Coronary artery (tissue), 2 donors: ENCODE measurements at regions not wholly inside any gene's neighbourhood (a gene's known extent, or its start where the extent isn't known, plus 50 kb on each side); places are given as distances from the start of the nearest gene placed in this dataset.

Experiments
- DNase-seq: peaks from one replicate; pipeline ENCODE4 v3.0.0-alpha.2; 2017; ENCODE audit warnings: low spot score
- H3K27ac ChIP-seq, 2 donors: fragments of 200-600 bp; sonication (generic); one replicate each; pipeline ENCODE4 v1.5.1; 2016 to 2019
- H3K4me3 ChIP-seq: fragments of 200-600 bp; sonication (generic); 2 replicates; pipeline ENCODE4 v1.5.1; 2016; ENCODE audit warnings: mild to moderate bottlenecking, moderate library complexity
- TF ChIP-seq, protein P1 (sequence below): fragments of 200-600 bp; sonication (generic); IDR thresholded peaks from one replicate; pipeline ENCODE4 v1.5.1; 2019; ENCODE audit warnings: antibody characterized with exemption

DNA sequence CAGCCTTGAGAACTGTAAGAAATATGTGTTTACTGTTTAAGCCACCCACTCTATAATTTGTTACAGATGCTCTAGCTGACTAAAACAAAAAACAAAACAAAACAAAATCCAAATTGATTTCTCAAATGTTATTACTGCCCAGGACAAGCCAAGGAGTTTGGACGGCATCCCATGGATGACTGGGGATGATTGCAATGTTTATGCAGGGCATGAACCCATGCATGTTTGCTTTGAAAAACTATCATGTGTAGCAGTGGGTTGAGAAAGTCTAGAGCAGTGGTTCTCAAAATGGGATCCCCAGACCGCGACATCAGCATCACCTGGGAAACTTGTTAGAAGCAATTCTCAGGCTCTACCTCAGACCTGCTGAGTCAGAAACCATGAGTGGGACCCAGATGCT is 223.2 kb upstream of the PSMD7 start:
- no peak for DNase-seq

GRCh38 chr16:74071996-74072535 is 224.5 kb upstream of the PSMD7 start:
- no peak overlapping the region for H3K4me3 ChIP-seq
- DNase-seq, result no peak
- no peak overlapping the region for H3K27ac ChIP-seq
- TF ChIP-seq, protein P1, sequence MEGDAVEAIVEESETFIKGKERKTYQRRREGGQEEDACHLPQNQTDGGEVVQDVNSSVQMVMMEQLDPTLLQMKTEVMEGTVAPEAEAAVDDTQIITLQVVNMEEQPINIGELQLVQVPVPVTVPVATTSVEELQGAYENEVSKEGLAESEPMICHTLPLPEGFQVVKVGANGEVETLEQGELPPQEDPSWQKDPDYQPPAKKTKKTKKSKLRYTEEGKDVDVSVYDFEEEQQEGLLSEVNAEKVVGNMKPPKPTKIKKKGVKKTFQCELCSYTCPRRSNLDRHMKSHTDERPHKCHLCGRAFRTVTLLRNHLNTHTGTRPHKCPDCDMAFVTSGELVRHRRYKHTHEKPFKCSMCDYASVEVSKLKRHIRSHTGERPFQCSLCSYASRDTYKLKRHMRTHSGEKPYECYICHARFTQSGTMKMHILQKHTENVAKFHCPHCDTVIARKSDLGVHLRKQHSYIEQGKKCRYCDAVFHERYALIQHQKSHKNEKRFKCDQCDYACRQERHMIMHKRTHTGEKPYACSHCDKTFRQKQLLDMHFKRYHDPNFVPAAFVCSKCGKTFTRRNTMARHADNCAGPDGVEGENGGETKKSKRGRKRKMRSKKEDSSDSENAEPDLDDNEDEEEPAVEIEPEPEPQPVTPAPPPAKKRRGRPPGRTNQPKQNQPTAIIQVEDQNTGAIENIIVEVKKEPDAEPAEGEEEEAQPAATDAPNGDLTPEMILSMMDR, result no peak

More for the DNA sequence above, 223.2 kb upstream of the PSMD7 start:
- TF ChIP-seq, protein P1, result no peak
- Histone ChIP-seq H3K4me3 (no peak overlapping the region), H3K27ac (no peak overlapping the region)

GRCh38 chr16:74070237-74070636 is 226.4 kb upstream of the PSMD7 start:
- no peak overlapping the region for H3K27ac ChIP-seq
- TF ChIP-seq, protein P1, result no peak
- H3K4me3 ChIP-seq, result no peak overlapping the region
- DNase-seq, result no peak

- TF ChIP-seq, protein P1, result no peak
- Histone ChIP-seq H3K4me3 (no peak overlapping the region), H3K27ac (no peak overlapping the region)
- DNase-seq, result no peak
Observed at GRCh38 chr16:74064120-74064735, 232.4 kb upstream of the PSMD7 start.

GRCh38 chr16:74053826-74054225 is 242.8 kb upstream of the PSMD7 start:
- no peak for DNase-seq
- H3K27ac ChIP-seq, result no peak overlapping the region
- H3K4me3 ChIP-seq, result no peak overlapping the region
- TF ChIP-seq, protein P1, result no peak

DNA sequence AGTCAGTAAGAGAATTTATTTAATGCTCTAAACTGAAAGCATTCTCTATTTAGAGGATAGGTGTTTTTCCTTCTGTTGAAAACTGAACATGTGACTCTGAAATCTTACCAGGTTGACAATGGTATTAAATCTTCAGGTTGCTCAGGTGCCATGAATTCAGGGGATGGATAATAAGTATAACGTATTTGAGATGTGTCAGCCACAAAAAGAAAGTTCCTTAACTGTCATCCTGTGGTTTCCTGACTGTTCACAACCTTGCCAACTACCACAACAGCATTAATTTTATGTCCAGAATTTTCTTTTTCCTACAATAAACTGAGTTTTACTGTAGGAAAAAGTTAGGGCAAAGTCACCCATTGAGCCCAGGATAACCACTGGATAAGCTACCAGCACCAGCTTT is 243.3 kb upstream of the PSMD7 start:
- Histone ChIP-seq H3K4me3 (no peak overlapping the region), H3K27ac (no peak overlapping the region)
- no peak for DNase-seq
- TF ChIP-seq, protein P1, result no peak

DNA sequence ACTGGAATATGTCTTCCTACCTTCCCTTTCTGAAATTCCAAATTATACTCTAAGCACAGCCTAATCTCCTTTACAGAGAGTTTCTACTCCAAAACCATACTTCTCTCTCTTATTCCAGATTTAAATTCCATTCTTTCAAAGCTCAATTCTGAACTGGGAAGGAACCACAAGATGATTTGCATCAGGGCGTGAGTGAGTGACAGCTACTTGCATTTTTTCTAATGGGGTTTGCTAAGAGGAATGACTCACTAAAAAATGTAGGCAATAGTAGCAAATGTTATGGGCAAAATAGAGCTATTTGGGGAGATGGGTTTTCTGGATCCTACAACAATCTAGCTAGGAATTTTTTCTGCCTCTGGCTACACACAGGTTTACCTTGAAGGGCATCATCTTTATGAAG is 244.6 kb upstream of the PSMD7 start:
- TF ChIP-seq, protein P1, result no peak
- H3K4me3 ChIP-seq, result no peak overlapping the region
- DNase-seq, result no peak
- H3K27ac ChIP-seq, result no peak overlapping the region
